ENCODE measurements at regions not wholly inside any gene's neighbourhood (a gene's known extent, or its start where the extent isn't known, plus 50 kb on each side); places are given as distances from the start of the nearest gene placed in this dataset.

DNA sequence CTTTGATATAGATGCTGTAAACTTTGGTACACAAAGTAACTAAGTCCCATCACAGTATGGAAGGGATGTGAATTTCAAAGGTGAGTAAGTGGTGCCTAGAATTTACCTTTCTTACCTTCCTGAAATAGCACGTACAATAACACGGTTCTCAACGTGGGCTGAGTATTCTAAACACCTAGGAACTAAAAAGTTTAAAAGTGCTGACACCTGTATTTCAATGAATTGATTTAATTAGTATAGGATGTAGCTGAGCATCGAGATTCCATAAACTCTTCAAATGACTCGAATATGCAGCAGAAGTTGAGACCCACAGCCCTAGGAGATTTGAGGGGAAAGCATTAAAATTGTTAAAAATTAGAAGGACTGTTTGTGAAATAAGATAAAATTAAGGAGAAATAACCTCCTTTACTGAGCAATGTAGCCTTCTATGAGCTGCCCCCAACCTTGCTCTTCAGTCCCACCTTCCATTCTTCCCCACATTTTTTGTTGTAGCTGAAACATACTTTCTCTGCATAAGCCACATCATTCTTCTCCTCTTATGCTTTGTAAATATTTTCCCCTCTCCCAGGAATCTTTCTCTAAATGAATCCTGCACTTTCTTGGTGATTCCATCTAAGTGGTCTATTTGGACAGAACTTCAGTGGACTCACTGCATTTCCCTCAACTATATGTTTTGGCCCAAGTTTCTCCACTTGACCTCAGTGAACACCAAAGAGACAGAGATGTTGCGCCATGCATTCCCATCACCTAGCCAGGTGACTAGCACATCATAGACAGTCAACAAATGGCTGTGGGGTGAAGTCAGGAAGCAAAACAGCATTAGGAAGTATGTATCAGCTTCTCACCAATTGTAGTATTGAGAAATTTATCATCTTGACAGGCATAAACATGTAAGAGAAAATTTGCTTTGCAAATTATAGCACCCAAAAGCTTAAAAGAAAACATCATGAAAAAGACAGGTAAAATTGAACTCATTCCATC lies 156.5 kb upstream of the TAS2R1 start:
- H3K27ac ChIP-seq (ENCODE audit: low read length) = no peak overlapping the region
- no peaks in the 10 kb centered on the region for H3K4me1 Mint-ChIP-seq
- DNase-seq (no peak), ATAC-seq (replicated peaks in 1 of 4) (no peak)
- peaks cover 2 to 8% (median 3%) of the 10 kb centered on the region in 3 donors for H3K9me3 Mint-ChIP-seq
- no peaks in the 10 kb centered on the region for H3K27me3 ChIP-seq (replicated peaks in 1 of 2; ENCODE audit: control insufficient read depth in 2 of 2, extremely low read depth in 1 of 2, insufficient read depth in 2 of 2, low read length in 1 of 2)
- H3K9me3 ChIP-seq = no peaks in the 10 kb centered on the region
- POLR2A ChIA-PET = no interaction called here
- H3K4me1 ChIP-seq (ENCODE audit: control insufficient read depth in 1 of 2, extremely low read depth in 1 of 2, insufficient read depth in 2 of 2, low read length in 2 of 2) = no peaks in the 10 kb centered on the region
- no peaks in the 10 kb centered on the region for H3K27me3 Mint-ChIP-seq
- CTCF ChIA-PET = no interaction called here
- no peak overlapping the region for H3K4me3 Mint-ChIP-seq
- no CpG with 5 or more reads among the region's 6 CpGs for WGBS (ENCODE audit: insufficient coverage)
- no peaks in the 10 kb centered on the region for H3K36me3 Mint-ChIP-seq
- H3K27ac Mint-ChIP-seq = no peak overlapping the region
- H3K4me3 ChIP-seq (ENCODE audit: control insufficient read depth in 1 of 2, extremely low read depth in 1 of 2, low read length in 1 of 2) = no peak overlapping the region
- H3K36me3 ChIP-seq (ENCODE audit: control insufficient read depth in 2 of 2, extremely low read depth in 1 of 2, insufficient read depth in 1 of 2, low read length in 1 of 2) = no peaks in the 10 kb centered on the region

- Histone ChIP-seq H3K9me3 (no peaks in the 10 kb centered on the region), H3K4me3 (ENCODE audit: control insufficient read depth in 1 of 2, extremely low read depth in 1 of 2, low read length in 1 of 2) (no peak overlapping the region), H3K36me3 (ENCODE audit: control insufficient read depth in 2 of 2, extremely low read depth in 1 of 2, insufficient read depth in 1 of 2, low read length in 1 of 2) (no peaks in the 10 kb centered on the region), H3K27ac (ENCODE audit: low read length) (no peak overlapping the region), H3K4me1 (ENCODE audit: control insufficient read depth in 1 of 2, extremely low read depth in 1 of 2, insufficient read depth in 2 of 2, low read length in 2 of 2) (no peaks in the 10 kb centered on the region), H3K27me3 (replicated peaks in 1 of 2; ENCODE audit: control insufficient read depth in 2 of 2, extremely low read depth in 1 of 2, insufficient read depth in 2 of 2, low read length in 1 of 2) (no peaks in the 10 kb centered on the region)
- CTCF ChIA-PET = no interaction called here
- Mint-ChIP-seq H3K36me3 (no peaks in the 10 kb centered on the region), H3K4me3 (no peak overlapping the region), H3K9me3 (peaks cover 9 to 14% (median 9%) of the 10 kb centered on the region in 3 donors), H3K27me3 (no peaks in the 10 kb centered on the region), H3K4me1 (no peaks in the 10 kb centered on the region), H3K27ac (no peak overlapping the region)
- 60% methylated on average over 1 of the region's 2 CpGs for WGBS (ENCODE audit: insufficient coverage)
- no peak for ATAC-seq (replicated peaks in 1 of 4)
- POLR2A ChIA-PET = no interaction called here
- no peak for DNase-seq
Observed at GRCh38 chr5:9785751-9786150, 155.6 kb upstream of the TAS2R1 start.

GRCh38 chr5:9784231-9784630 lies 154.1 kb upstream of the TAS2R1 start:
- POLR2A ChIA-PET = no interaction called here
- no peaks in the 10 kb centered on the region for H3K4me1 Mint-ChIP-seq
- CTCF ChIA-PET = no interaction called here

GRCh38 chr5:9782826-9783560 lies 152.8 kb upstream of the TAS2R1 start:
- Mint-ChIP-seq H3K4me1 (no peaks in the 10 kb centered on the region), H3K27me3 (no peaks in the 10 kb centered on the region), H3K9me3 (peaks cover 12 to 19% (median 17%) of the 10 kb centered on the region in 3 donors), H3K36me3 (no peaks in the 10 kb centered on the region), H3K4me3 (no peak overlapping the region), H3K27ac (no peak overlapping the region)
- WGBS (ENCODE audit: insufficient coverage) = 33% methylated on average over 5 of the region's 7 CpGs
- H3K4me3 ChIP-seq (ENCODE audit: control insufficient read depth in 1 of 2, extremely low read depth in 1 of 2, low read length in 1 of 2) = no peak overlapping the region
- ChIA-PET CTCF (no interaction called here), POLR2A (no interaction called here)
- no peak for DNase-seq
- H3K27me3 ChIP-seq (replicated peaks in 1 of 2; ENCODE audit: control insufficient read depth in 2 of 2, extremely low read depth in 1 of 2, insufficient read depth in 2 of 2, low read length in 1 of 2) = no peaks in the 10 kb centered on the region
- no peaks in the 10 kb centered on the region for H3K4me1 ChIP-seq (ENCODE audit: control insufficient read depth in 1 of 2, extremely low read depth in 1 of 2, insufficient read depth in 2 of 2, low read length in 2 of 2)
- H3K9me3 ChIP-seq = no peaks in the 10 kb centered on the region
- no peak overlapping the region for H3K27ac ChIP-seq (ENCODE audit: low read length)
- no peak for ATAC-seq (replicated peaks in 1 of 4)
- no peaks in the 10 kb centered on the region for H3K36me3 ChIP-seq (ENCODE audit: control insufficient read depth in 2 of 2, extremely low read depth in 1 of 2, insufficient read depth in 1 of 2, low read length in 1 of 2)

More at GRCh38 chr5:9784231-9784630, 154.1 kb upstream of the TAS2R1 start:
- DNase-seq = no peak
- Histone ChIP-seq H3K4me3 (ENCODE audit: control insufficient read depth in 1 of 2, extremely low read depth in 1 of 2, low read length in 1 of 2) (no peak overlapping the region), H3K36me3 (ENCODE audit: control insufficient read depth in 2 of 2, extremely low read depth in 1 of 2, insufficient read depth in 1 of 2, low read length in 1 of 2) (no peaks in the 10 kb centered on the region), H3K27ac (ENCODE audit: low read length) (no peak overlapping the region), H3K4me1 (ENCODE audit: control insufficient read depth in 1 of 2, extremely low read depth in 1 of 2, insufficient read depth in 2 of 2, low read length in 2 of 2) (no peaks in the 10 kb centered on the region), H3K27me3 (replicated peaks in 1 of 2; ENCODE audit: control insufficient read depth in 2 of 2, extremely low read depth in 1 of 2, insufficient read depth in 2 of 2, low read length in 1 of 2) (no peaks in the 10 kb centered on the region), H3K9me3 (no peaks in the 10 kb centered on the region)
- no peak for ATAC-seq (replicated peaks in 1 of 4)
- 100% methylated on average over 2 of the region's 2 CpGs for WGBS (ENCODE audit: insufficient coverage)
- Mint-ChIP-seq H3K27ac (no peak overlapping the region), H3K4me3 (no peak overlapping the region), H3K27me3 (no peaks in the 10 kb centered on the region), H3K9me3 (peaks cover 12 to 19% (median 17%) of the 10 kb centered on the region in 3 donors), H3K36me3 (no peaks in the 10 kb centered on the region)

DNA sequence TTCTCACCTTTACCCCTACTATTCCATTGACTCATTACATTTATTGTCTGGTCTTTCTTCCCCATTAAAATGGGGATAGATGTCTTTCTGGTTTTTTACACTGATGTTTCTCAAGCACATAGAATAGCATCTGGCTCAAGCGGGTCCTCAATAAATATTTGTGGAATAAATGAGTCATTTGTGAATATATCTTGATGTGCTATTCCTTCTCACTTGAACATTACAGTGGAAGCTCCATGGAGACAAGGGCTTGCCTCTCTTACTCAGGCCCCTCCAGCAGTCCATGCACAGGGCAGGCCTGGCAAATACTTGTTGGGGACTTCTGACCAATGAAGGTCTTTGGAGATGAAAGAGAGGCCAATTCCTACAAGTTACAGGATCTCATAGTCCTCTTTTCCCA lies 151.7 kb upstream of the TAS2R1 start:
- no peak for ATAC-seq (replicated peaks in 1 of 4)
- H3K27me3 Mint-ChIP-seq = no peaks in the 10 kb centered on the region
- no peaks in the 10 kb centered on the region for H3K36me3 ChIP-seq (ENCODE audit: control insufficient read depth in 2 of 2, extremely low read depth in 1 of 2, insufficient read depth in 1 of 2, low read length in 1 of 2)
- no peak overlapping the region for H3K27ac ChIP-seq (ENCODE audit: low read length)
- CTCF ChIA-PET = no interaction called here
- POLR2A ChIA-PET = no interaction called here
- no CpG with 5 or more reads among the region's 1 CpG for WGBS (ENCODE audit: insufficient coverage)
- H3K9me3 ChIP-seq = no peaks in the 10 kb centered on the region
- no peak for DNase-seq
- H3K9me3 Mint-ChIP-seq = peaks cover 12 to 23% (median 21%) of the 10 kb centered on the region in 3 donors
- H3K4me3 Mint-ChIP-seq = no peak overlapping the region
- no peak overlapping the region for H3K4me3 ChIP-seq (ENCODE audit: control insufficient read depth in 1 of 2, extremely low read depth in 1 of 2, low read length in 1 of 2)
- H3K36me3 Mint-ChIP-seq = no peaks in the 10 kb centered on the region
- H3K4me1 ChIP-seq (ENCODE audit: control insufficient read depth in 1 of 2, extremely low read depth in 1 of 2, insufficient read depth in 2 of 2, low read length in 2 of 2) = no peaks in the 10 kb centered on the region
- no peak overlapping the region for H3K27ac Mint-ChIP-seq
- H3K27me3 ChIP-seq (replicated peaks in 1 of 2; ENCODE audit: control insufficient read depth in 2 of 2, extremely low read depth in 1 of 2, insufficient read depth in 2 of 2, low read length in 1 of 2) = no peaks in the 10 kb centered on the region
- no peaks in the 10 kb centered on the region for H3K4me1 Mint-ChIP-seq

- Mint-ChIP-seq H3K4me3 (no peak overlapping the region), H3K9me3 (peaks cover 12 to 27% (median 21%) of the 10 kb centered on the region in 3 donors), H3K36me3 (no peaks in the 10 kb centered on the region), H3K4me1 (no peaks in the 10 kb centered on the region), H3K27ac (no peak overlapping the region), H3K27me3 (no peaks in the 10 kb centered on the region)
- CTCF ChIA-PET = no interaction called here
- ATAC-seq (replicated peaks in 1 of 4) (no peak), DNase-seq (no peak)
- no peaks in the 10 kb centered on the region for H3K36me3 ChIP-seq (ENCODE audit: control insufficient read depth in 2 of 2, extremely low read depth in 1 of 2, insufficient read depth in 1 of 2, low read length in 1 of 2)
- H3K9me3 ChIP-seq = no peaks in the 10 kb centered on the region
- no peaks in the 10 kb centered on the region for H3K4me1 ChIP-seq (ENCODE audit: control insufficient read depth in 1 of 2, extremely low read depth in 1 of 2, insufficient read depth in 2 of 2, low read length in 2 of 2)
- H3K27ac ChIP-seq (ENCODE audit: low read length) = no peak overlapping the region
- H3K4me3 ChIP-seq (ENCODE audit: control insufficient read depth in 1 of 2, extremely low read depth in 1 of 2, low read length in 1 of 2) = no peak overlapping the region
- 66% methylated on average over 2 of the region's 2 CpGs for WGBS (ENCODE audit: insufficient coverage)
- no peaks in the 10 kb centered on the region for H3K27me3 ChIP-seq (replicated peaks in 1 of 2; ENCODE audit: control insufficient read depth in 2 of 2, extremely low read depth in 1 of 2, insufficient read depth in 2 of 2, low read length in 1 of 2)
- POLR2A ChIA-PET = no interaction called here
Observed at GRCh38 chr5:9781275-9781674, 151.1 kb upstream of the TAS2R1 start.
